HCT116 (cell line): ENCODE measurements at regions not wholly inside any gene's neighbourhood (a gene's known extent, or its start where the extent isn't known, plus 50 kb on each side); places are given as distances from the start of the nearest gene placed in this dataset.

Experiments used
- ATF3 ChIP-seq: IDR thresholded peaks from 2 replicates; pipeline ENCODE4 v1.6.1; 2012
- CBX3 ChIP-seq: IDR thresholded peaks from 2 replicates; pipeline ENCODE4 v1.6.1; 2012; ENCODE audit warnings: low read depth
- CTCF ChIP-seq, 3 experiments: fragments of 200-600 bp in 1 of 3; sonication (generic) in 1 of 3; IDR thresholded peaks in 2 of 3; conservative IDR thresholded peaks in 1 of 3; 2 replicates each; pipeline ENCODE4 v1.5.1; 2012 to 2017; ENCODE audit warnings: low read depth in 2 of 3, low read length in 2 of 3, antibody characterized with exemption in 1 of 3, borderline replicate concordance in 1 of 3, control low read depth in 1 of 3, mild to moderate bottlenecking in 1 of 3, mixed read lengths in 1 of 3, mixed run types in 1 of 3, moderate library complexity in 1 of 3; ENCODE audit not compliant: insufficient read depth in 1 of 3
- POLR2A ChIP-seq: IDR thresholded peaks from 2 replicates; pipeline ENCODE4 v1.7.0; 2011; ENCODE audit warnings: borderline replicate concordance; ENCODE audit not compliant: insufficient read depth, insufficient read length; ENCODE audit errors: extremely low read depth
- POLR2AphosphoS5 ChIP-seq: IDR thresholded peaks from 2 replicates; pipeline ENCODE4 v1.6.1; 2011; ENCODE audit warnings: mild to moderate bottlenecking, low read depth, low read length, moderate library complexity
- TF ChIP-seq, protein P1 (sequence below): IDR thresholded peaks from 2 replicates; pipeline ENCODE4 v1.6.1; 2011; ENCODE audit warnings: mild to moderate bottlenecking, low read length, moderate library complexity; ENCODE audit not compliant: insufficient replicate concordance; ENCODE audit errors: extremely low read depth

GRCh38 chr3:178404961-178405360, 131.3 kb upstream of the KCNMB2 start:
- TF ChIP-seq CTCF (IDR thresholded peaks at IDR 0.05 in 2 of 3, conservative IDR thresholded peaks at IDR 0.05 in 1 of 3; ENCODE audit: borderline replicate concordance in 1 of 3, insufficient read depth in 1 of 3, low read depth in 2 of 3, low read length in 2 of 3) (no peak), CBX3 (no peak), POLR2AphosphoS5 (no peak), ATF3 (no peak), POLR2A (no peak)
- TF ChIP-seq, protein P1, sequence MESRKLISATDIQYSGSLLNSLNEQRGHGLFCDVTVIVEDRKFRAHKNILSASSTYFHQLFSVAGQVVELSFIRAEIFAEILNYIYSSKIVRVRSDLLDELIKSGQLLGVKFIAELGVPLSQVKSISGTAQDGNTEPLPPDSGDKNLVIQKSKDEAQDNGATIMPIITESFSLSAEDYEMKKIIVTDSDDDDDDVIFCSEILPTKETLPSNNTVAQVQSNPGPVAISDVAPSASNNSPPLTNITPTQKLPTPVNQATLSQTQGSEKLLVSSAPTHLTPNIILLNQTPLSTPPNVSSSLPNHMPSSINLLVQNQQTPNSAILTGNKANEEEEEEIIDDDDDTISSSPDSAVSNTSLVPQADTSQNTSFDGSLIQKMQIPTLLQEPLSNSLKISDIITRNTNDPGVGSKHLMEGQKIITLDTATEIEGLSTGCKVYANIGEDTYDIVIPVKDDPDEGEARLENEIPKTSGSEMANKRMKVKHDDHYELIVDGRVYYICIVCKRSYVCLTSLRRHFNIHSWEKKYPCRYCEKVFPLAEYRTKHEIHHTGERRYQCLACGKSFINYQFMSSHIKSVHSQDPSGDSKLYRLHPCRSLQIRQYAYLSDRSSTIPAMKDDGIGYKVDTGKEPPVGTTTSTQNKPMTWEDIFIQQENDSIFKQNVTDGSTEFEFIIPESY, result no peak
